ENCODE measurements at regions not wholly inside any gene's neighbourhood (a gene's known extent, or its start where the extent isn't known, plus 50 kb on each side); places are given as distances from the start of the nearest gene placed in this dataset.

- no peaks in the 10 kb centered on the region for H3K36me3 ChIP-seq (ENCODE audit: control insufficient read depth, insufficient read depth, low read length)
- Mint-ChIP-seq H3K36me3 (ENCODE audit: low read depth) (no peaks in the 10 kb centered on the region), H3K27ac (no peak overlapping the region), H3K9me3 (peaks cover 6% of the 10 kb centered on the region), H3K4me1 (peaks cover 3% of the 10 kb centered on the region), H3K4me3 (no peak overlapping the region), H3K27me3 (ENCODE audit: insufficient read depth) (no peaks in the 10 kb centered on the region)
- H3K9me3 ChIP-seq (ENCODE audit: control insufficient read depth, low read length), result peaks cover 10% of the 10 kb centered on the region
- H3K27ac ChIP-seq (ENCODE audit: low read depth, low read length), result no peak overlapping the region
- no peaks in the 10 kb centered on the region for H3K27me3 ChIP-seq (ENCODE audit: control insufficient read depth, insufficient read depth, low read length, poor library complexity, severe bottlenecking)
- no peak overlapping the region for H3K4me3 ChIP-seq (ENCODE audit: low read length)
- DNase-seq, result no peak
- no peaks in the 10 kb centered on the region for H3K4me1 ChIP-seq (ENCODE audit: control insufficient read depth, insufficient read depth, low read length)
- H3K9ac ChIP-seq (ENCODE audit: extremely low read depth, low read length, poor library complexity, severe bottlenecking), result no peak overlapping the region
- 76% methylated on average over 3 of the region's 4 CpGs; no CpG with 5 or more reads in 1 of the 2 experiments for WGBS, 2 experiments (ENCODE audit: insufficient coverage in 1 of 2, insufficient read length in 1 of 2)
- TF ChIP-seq, protein P1, sequence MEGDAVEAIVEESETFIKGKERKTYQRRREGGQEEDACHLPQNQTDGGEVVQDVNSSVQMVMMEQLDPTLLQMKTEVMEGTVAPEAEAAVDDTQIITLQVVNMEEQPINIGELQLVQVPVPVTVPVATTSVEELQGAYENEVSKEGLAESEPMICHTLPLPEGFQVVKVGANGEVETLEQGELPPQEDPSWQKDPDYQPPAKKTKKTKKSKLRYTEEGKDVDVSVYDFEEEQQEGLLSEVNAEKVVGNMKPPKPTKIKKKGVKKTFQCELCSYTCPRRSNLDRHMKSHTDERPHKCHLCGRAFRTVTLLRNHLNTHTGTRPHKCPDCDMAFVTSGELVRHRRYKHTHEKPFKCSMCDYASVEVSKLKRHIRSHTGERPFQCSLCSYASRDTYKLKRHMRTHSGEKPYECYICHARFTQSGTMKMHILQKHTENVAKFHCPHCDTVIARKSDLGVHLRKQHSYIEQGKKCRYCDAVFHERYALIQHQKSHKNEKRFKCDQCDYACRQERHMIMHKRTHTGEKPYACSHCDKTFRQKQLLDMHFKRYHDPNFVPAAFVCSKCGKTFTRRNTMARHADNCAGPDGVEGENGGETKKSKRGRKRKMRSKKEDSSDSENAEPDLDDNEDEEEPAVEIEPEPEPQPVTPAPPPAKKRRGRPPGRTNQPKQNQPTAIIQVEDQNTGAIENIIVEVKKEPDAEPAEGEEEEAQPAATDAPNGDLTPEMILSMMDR (conservative IDR thresholded peaks at IDR 0.05), result no peak
These were observed 521.0 kb downstream of the KIF20B start for GRCh38 chr10:90222372-90222771.

- H3K4me3 Mint-ChIP-seq, result no peak overlapping the region
- H3K27me3 ChIP-seq (ENCODE audit: control insufficient read depth, insufficient read depth, low read length, poor library complexity, severe bottlenecking), result no peaks in the 10 kb centered on the region
- H3K9me3 ChIP-seq (ENCODE audit: control insufficient read depth, low read length), result peaks cover 10% of the 10 kb centered on the region
- H3K27me3 Mint-ChIP-seq (ENCODE audit: insufficient read depth), result no peaks in the 10 kb centered on the region
- H3K4me1 Mint-ChIP-seq, result peaks cover 3% of the 10 kb centered on the region
- H3K36me3 Mint-ChIP-seq (ENCODE audit: low read depth), result no peaks in the 10 kb centered on the region
- no peak for DNase-seq
- H3K4me1 ChIP-seq (ENCODE audit: control insufficient read depth, insufficient read depth, low read length), result no peaks in the 10 kb centered on the region
- H3K9me3 Mint-ChIP-seq, result peaks cover 6% of the 10 kb centered on the region
- no peak overlapping the region for H3K27ac ChIP-seq (ENCODE audit: low read depth, low read length)
- TF ChIP-seq, protein P1 (conservative IDR thresholded peaks at IDR 0.05), result no peak
- H3K4me3 ChIP-seq (ENCODE audit: low read length), result no peak overlapping the region
- H3K27ac Mint-ChIP-seq, result no peak overlapping the region
- no peaks in the 10 kb centered on the region for H3K36me3 ChIP-seq (ENCODE audit: control insufficient read depth, insufficient read depth, low read length)
- no peak overlapping the region for H3K9ac ChIP-seq (ENCODE audit: extremely low read depth, low read length, poor library complexity, severe bottlenecking)
- WGBS, 2 experiments (ENCODE audit: insufficient coverage in 1 of 2, insufficient read length in 1 of 2), result 88 to 94% methylated on average over 3 to 5 of the region's 5 CpGs
These were observed 521.5 kb downstream of the KIF20B start for GRCh38 chr10:90222939-90223338.

GRCh38 chr10:90224791-90225566 is 523.6 kb downstream of the KIF20B start:
- Mint-ChIP-seq H3K36me3 (ENCODE audit: low read depth) (no peaks in the 10 kb centered on the region), H3K9me3 (peaks cover 6% of the 10 kb centered on the region), H3K4me1 (peaks cover 3% of the 10 kb centered on the region), H3K27me3 (ENCODE audit: insufficient read depth) (no peaks in the 10 kb centered on the region), H3K27ac (no peak overlapping the region), H3K4me3 (no peak overlapping the region)
- Histone ChIP-seq H3K27ac (ENCODE audit: low read depth, low read length) (no peak overlapping the region), H3K9me3 (ENCODE audit: control insufficient read depth, low read length) (peaks cover 10% of the 10 kb centered on the region), H3K9ac (ENCODE audit: extremely low read depth, low read length, poor library complexity, severe bottlenecking) (no peak overlapping the region), H3K4me3 (ENCODE audit: low read length) (no peak overlapping the region), H3K4me1 (ENCODE audit: control insufficient read depth, insufficient read depth, low read length) (no peaks in the 10 kb centered on the region), H3K27me3 (ENCODE audit: control insufficient read depth, insufficient read depth, low read length, poor library complexity, severe bottlenecking) (no peaks in the 10 kb centered on the region), H3K36me3 (ENCODE audit: control insufficient read depth, insufficient read depth, low read length) (no peaks in the 10 kb centered on the region)
- DNase-seq, result no peak
- TF ChIP-seq, protein P1 (conservative IDR thresholded peaks at IDR 0.05), result no peak
- WGBS, 2 experiments (ENCODE audit: insufficient coverage in 1 of 2, insufficient read length in 1 of 2), result 97 to 100% methylated on average over 1 to 2 of the region's 2 CpGs
